Astrocyte (in vitro differentiated cells and primary cell): ENCODE measurements at regions not wholly inside any gene's neighbourhood (a gene's known extent, or its start where the extent isn't known, plus 50 kb on each side); places are given as distances from the start of the nearest gene placed in this dataset.

Experiments used
- DNase-seq: peaks from one replicate; pipeline ENCODE4 v3.0.0-alpha.2; 2010; ENCODE audit warnings: low read depth
- FAIRE-seq: peaks from 2 replicates; lab custom pipeline; 2011; peaks lifted over from hg19 to GRCh38; lab: Jason Lieb, UNC
- H2AFZ ChIP-seq: 2 replicates; pipeline ENCODE4 v1.6.0; 2012; ENCODE audit warnings: low read depth, low read length, inconsistent platforms
- H3K27ac ChIP-seq: 2 replicates; pipeline ENCODE4 v1.5.1; 2011; ENCODE audit warnings: low read depth, low read length, inconsistent platforms
- H3K27me3 ChIP-seq: 2 replicates; pipeline ENCODE4 v1.6.0; 2011; ENCODE audit warnings: low read length, inconsistent platforms; ENCODE audit not compliant: insufficient read depth
- H3K36me3 ChIP-seq: 2 replicates; pipeline ENCODE4 v1.5.1; 2011; ENCODE audit warnings: low read length, inconsistent platforms; ENCODE audit not compliant: insufficient read depth
- H3K4me1 ChIP-seq: 2 replicates; pipeline ENCODE4 v1.5.1; 2011; ENCODE audit warnings: low read length, inconsistent platforms; ENCODE audit not compliant: insufficient read depth
- H3K4me2 ChIP-seq: 2 replicates; pipeline ENCODE4 v1.6.0; 2012; ENCODE audit warnings: low read length, inconsistent platforms
- H3K4me3 ChIP-seq: 2 replicates; pipeline ENCODE4 v1.5.1; 2011; ENCODE audit warnings: low read depth, mild to moderate bottlenecking, low read length, inconsistent platforms; ENCODE audit not compliant: insufficient read depth
- H3K79me2 ChIP-seq: 2 replicates; pipeline ENCODE4 v1.6.0; 2012; ENCODE audit warnings: mild to moderate bottlenecking, low read length, inconsistent platforms; ENCODE audit not compliant: insufficient read depth
- H3K9ac ChIP-seq: 2 replicates; pipeline ENCODE4 v1.6.0; 2012; ENCODE audit warnings: mild to moderate bottlenecking, low read length, inconsistent platforms
- H3K9me3 ChIP-seq: 2 replicates; pipeline ENCODE4 v1.5.1; 2012; ENCODE audit warnings: low read depth, mild to moderate bottlenecking, low read length, inconsistent platforms; ENCODE audit not compliant: insufficient read depth
- H4K20me1 ChIP-seq: 2 replicates; pipeline ENCODE4 v1.6.0; 2012; ENCODE audit warnings: low read length, inconsistent platforms; ENCODE audit not compliant: insufficient read depth
- H3K27ac Mint-ChIP-seq: one replicate; pipeline ENCODE4 v1.8.0; 2021; ENCODE audit warnings: mild to moderate bottlenecking, mixed read lengths; ENCODE audit not compliant: unreplicated experiment
- H3K27me3 Mint-ChIP-seq: one replicate; pipeline ENCODE4 v1.8.0; 2021; ENCODE audit warnings: low read depth, mixed read lengths; ENCODE audit not compliant: unreplicated experiment
- H3K36me3 Mint-ChIP-seq: one replicate; pipeline ENCODE4 v1.8.0; 2021; ENCODE audit warnings: low read depth, mixed read lengths; ENCODE audit not compliant: unreplicated experiment
- H3K4me1 Mint-ChIP-seq: one replicate; pipeline ENCODE4 v1.8.0; 2021; ENCODE audit warnings: low read depth, mixed read lengths; ENCODE audit not compliant: unreplicated experiment
- H3K4me3 Mint-ChIP-seq: one replicate; pipeline ENCODE4 v1.8.0; 2021; ENCODE audit warnings: mild to moderate bottlenecking, moderate library complexity, mixed read lengths; ENCODE audit not compliant: unreplicated experiment
- H3K9me3 Mint-ChIP-seq: one replicate; pipeline ENCODE4 v1.8.0; 2021; ENCODE audit warnings: mild to moderate bottlenecking, mixed read lengths; ENCODE audit not compliant: unreplicated experiment
- EZH2 ChIP-seq: IDR thresholded peaks from 2 replicates; pipeline ENCODE4 v1.6.1; 2012; ENCODE audit warnings: mild to moderate bottlenecking, low read length, inconsistent platforms; ENCODE audit not compliant: insufficient read depth
- TF ChIP-seq, protein P1 (sequence below): IDR thresholded peaks from 2 replicates; pipeline ENCODE4 v1.5.1; 2011; ENCODE audit warnings: low read depth, mild to moderate bottlenecking, inconsistent platforms, low read length, moderate library complexity; ENCODE audit not compliant: insufficient read depth

DNA sequence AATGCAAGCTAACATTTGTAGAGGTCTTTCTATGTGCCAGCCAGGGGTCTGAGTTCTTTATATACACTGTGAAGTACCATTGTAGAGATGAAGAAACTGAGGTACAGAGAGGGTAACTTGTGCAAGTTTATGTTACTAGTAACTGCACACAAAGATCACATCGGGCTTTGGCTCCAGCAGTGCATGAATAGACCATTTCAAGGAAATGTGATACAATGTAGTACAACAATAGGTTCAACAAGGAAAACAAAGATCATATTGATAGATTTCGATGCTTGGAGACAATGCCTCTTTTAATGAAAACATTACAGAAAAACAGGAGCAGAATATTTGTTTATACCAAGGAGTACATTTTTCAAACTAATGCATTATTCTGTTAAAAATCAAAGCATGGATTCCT, 115.3 kb downstream of the POLR2M start:
- Mint-ChIP-seq H3K36me3 (no peaks in the 10 kb centered on the region), H3K4me1 (peaks cover 10% of the 10 kb centered on the region), H3K4me3 (no peak overlapping the region), H3K27me3 (peaks cover 10% of the 10 kb centered on the region), H3K9me3 (peaks cover 7% of the 10 kb centered on the region), H3K27ac (no peak overlapping the region)
- FAIRE-seq (no peak), DNase-seq (no peak)
- Histone ChIP-seq H2AFZ (no peak overlapping the region), H3K4me2 (no peak overlapping the region), H3K27me3 (no peaks in the 10 kb centered on the region), H3K4me1 (peaks cover 5% of the 10 kb centered on the region), H3K4me3 (no peak overlapping the region), H3K9ac (no peak overlapping the region), H4K20me1 (no peaks in the 10 kb centered on the region), H3K27ac (no peak overlapping the region), H3K9me3 (no peaks in the 10 kb centered on the region), H3K36me3 (no peaks in the 10 kb centered on the region), H3K79me2 (no peaks in the 10 kb centered on the region)
- TF ChIP-seq EZH2 = no peak

- no peaks in the 10 kb centered on the region for H3K9me3 ChIP-seq
Measured at GRCh38 chr15:57823325-57823882, 116.9 kb downstream of the POLR2M start.

DNA sequence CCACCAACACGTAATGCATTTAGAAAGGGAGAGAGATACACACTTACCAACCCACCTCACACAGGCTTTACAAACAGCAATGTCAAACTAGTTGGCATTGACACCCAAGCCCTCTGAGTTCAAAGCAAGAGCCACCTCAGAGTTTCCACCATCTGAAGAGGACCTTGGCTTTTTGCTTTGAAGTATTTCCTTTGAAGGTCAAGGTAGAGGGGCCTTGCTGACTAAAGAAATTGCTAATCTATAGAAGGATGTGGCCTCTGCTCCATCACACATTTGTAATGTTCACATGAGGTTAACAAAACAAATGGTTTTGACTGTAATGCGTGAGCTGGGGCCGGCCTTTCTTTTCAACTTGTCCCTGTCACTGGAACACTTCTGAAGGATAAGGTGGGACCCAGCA, 117.7 kb downstream of the POLR2M start:
- peaks cover 2% of the 10 kb centered on the region for H3K9me3 Mint-ChIP-seq
- no peak overlapping the region for H3K27ac ChIP-seq
- peaks cover 9% of the 10 kb centered on the region for H3K27me3 Mint-ChIP-seq
- no peaks in the 10 kb centered on the region for H3K27me3 ChIP-seq
- no peaks in the 10 kb centered on the region for H3K36me3 Mint-ChIP-seq
- no peaks in the 10 kb centered on the region for H3K36me3 ChIP-seq
- no peak overlapping the region for H3K4me3 Mint-ChIP-seq
- no peak for DNase-seq
- H3K27ac Mint-ChIP-seq = no peak overlapping the region
- no peak overlapping the region for H3K4me3 ChIP-seq
- H3K4me1 Mint-ChIP-seq = peaks cover 10% of the 10 kb centered on the region
- H3K4me2 ChIP-seq = no peak overlapping the region
- FAIRE-seq = no peak
- no peaks in the 10 kb centered on the region for H3K79me2 ChIP-seq
- H4K20me1 ChIP-seq = no peaks in the 10 kb centered on the region
- TF ChIP-seq, protein P1, sequence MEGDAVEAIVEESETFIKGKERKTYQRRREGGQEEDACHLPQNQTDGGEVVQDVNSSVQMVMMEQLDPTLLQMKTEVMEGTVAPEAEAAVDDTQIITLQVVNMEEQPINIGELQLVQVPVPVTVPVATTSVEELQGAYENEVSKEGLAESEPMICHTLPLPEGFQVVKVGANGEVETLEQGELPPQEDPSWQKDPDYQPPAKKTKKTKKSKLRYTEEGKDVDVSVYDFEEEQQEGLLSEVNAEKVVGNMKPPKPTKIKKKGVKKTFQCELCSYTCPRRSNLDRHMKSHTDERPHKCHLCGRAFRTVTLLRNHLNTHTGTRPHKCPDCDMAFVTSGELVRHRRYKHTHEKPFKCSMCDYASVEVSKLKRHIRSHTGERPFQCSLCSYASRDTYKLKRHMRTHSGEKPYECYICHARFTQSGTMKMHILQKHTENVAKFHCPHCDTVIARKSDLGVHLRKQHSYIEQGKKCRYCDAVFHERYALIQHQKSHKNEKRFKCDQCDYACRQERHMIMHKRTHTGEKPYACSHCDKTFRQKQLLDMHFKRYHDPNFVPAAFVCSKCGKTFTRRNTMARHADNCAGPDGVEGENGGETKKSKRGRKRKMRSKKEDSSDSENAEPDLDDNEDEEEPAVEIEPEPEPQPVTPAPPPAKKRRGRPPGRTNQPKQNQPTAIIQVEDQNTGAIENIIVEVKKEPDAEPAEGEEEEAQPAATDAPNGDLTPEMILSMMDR = no peak
- TF ChIP-seq EZH2 = no peak
- H2AFZ ChIP-seq = no peak overlapping the region
- H3K9ac ChIP-seq = no peak overlapping the region
- peaks cover 5% of the 10 kb centered on the region for H3K4me1 ChIP-seq
- no peaks in the 10 kb centered on the region for H3K9me3 ChIP-seq

More at GRCh38 chr15:57823325-57823882, 116.9 kb downstream of the POLR2M start:
- Mint-ChIP-seq H3K4me1 (peaks cover 10% of the 10 kb centered on the region), H3K27ac (no peak overlapping the region), H3K27me3 (peaks cover 5% of the 10 kb centered on the region), H3K9me3 (peaks cover 4% of the 10 kb centered on the region), H3K36me3 (no peaks in the 10 kb centered on the region), H3K4me3 (no peak overlapping the region)
- H3K36me3 ChIP-seq = no peaks in the 10 kb centered on the region
- H3K4me3 ChIP-seq = no peak overlapping the region
- H3K9ac ChIP-seq = no peak overlapping the region
- FAIRE-seq (no peak), DNase-seq (no peak)
- H3K27ac ChIP-seq = no peak overlapping the region
- H3K4me1 ChIP-seq = peaks cover 5% of the 10 kb centered on the region
- no peaks in the 10 kb centered on the region for H4K20me1 ChIP-seq
- H3K27me3 ChIP-seq = no peaks in the 10 kb centered on the region
- no peaks in the 10 kb centered on the region for H3K79me2 ChIP-seq
- TF ChIP-seq, protein P1 = no peak
- no peak for TF ChIP-seq EZH2
- H3K4me2 ChIP-seq = no peak overlapping the region
- H2AFZ ChIP-seq = no peak overlapping the region
